K562 (cell line): ENCODE measurements at regions not wholly inside any gene's neighbourhood (a gene's known extent, or its start where the extent isn't known, plus 50 kb on each side); places are given as distances from the start of the nearest gene placed in this dataset.

ENCODE experiments used
- ATAC-seq: fragments of 200-7000 bp; cut with Tn5 transposase; 3 replicates; pipeline ENCODE4 v1.9.1; 2020; ENCODE audit warnings: moderate library complexity
- BruUV-seq: library from RNA; stranded (reverse); fragments of 400-500 nt; replicated peaks from 2 replicates; lab custom pipeline; 2021; lab: Mats Ljungman, UMichigan
- CTCF ChIA-PET: fragments of 300-600 bp; formaldehyde crosslinking; extraction: SDS; loops from one replicate; lab custom pipeline; 2021; ENCODE audit warnings: low intra/inter-chr PET ratio; lab: Yijun Ruan, JAX
- POLR2A ChIA-PET: fragments of 300-600, 350-650 bp; sonication (Branson Sonifier 250); formaldehyde crosslinking; extraction: SDS; loops from one replicate; lab custom pipeline; 2021; ENCODE audit warnings: antibody characterized with exemption, inconsistent platforms; lab: Yijun Ruan, JAX
- DNase-seq, 4 experiments: peaks; one replicate each; pipeline versions ENCODE4 v3.0.0 to v3.0.0-alpha.2; 2011 to 2018; ENCODE audit warnings: low spot score in 3 of 4, mixed read lengths in 3 of 4; ENCODE audit errors: extremely low read depth in 1 of 4
- FAIRE-seq: peaks from 2 replicates; lab custom pipeline; 2011; peaks lifted over from hg19 to GRCh38; lab: Jason Lieb, UNC
- H2AFZ ChIP-seq: 2 replicates; pipeline ENCODE4 v1.6.0; 2011; ENCODE audit warnings: low read depth, low read length, control low read depth, inconsistent platforms
- H3K27ac ChIP-seq: fragments of 200-600 bp; 3 replicates; pipeline ENCODE4 v1.8.0; 2011; ENCODE audit warnings: low read depth, mild to moderate bottlenecking, control low read depth, inconsistent platforms, low read length, moderate library complexity, mixed read lengths; ENCODE audit errors: extremely low read depth
- H3K27me3 ChIP-seq, 2 experiments: fragments of 300-600 bp in 1 of 2; 2 replicates in 1 of 2; 3 replicates in 1 of 2; pipeline versions ENCODE4 v1.6.0 to v1.8.0; 2011; ENCODE audit warnings: inconsistent platforms in 2 of 2, low read length in 2 of 2, mild to moderate bottlenecking in 1 of 2, mixed read lengths in 1 of 2, moderate library complexity in 1 of 2; ENCODE audit not compliant: control insufficient read depth in 2 of 2, insufficient read depth in 2 of 2
- H3K36me3 ChIP-seq: fragments of 300-600 bp; 3 replicates; pipeline ENCODE4 v1.8.0; 2011; ENCODE audit warnings: mild to moderate bottlenecking, low read length, inconsistent platforms; ENCODE audit not compliant: control insufficient read depth, insufficient read depth
- H3K4me1 ChIP-seq, 2 experiments: fragments of 200-600 bp in 1 of 2; replicated peaks in 1 of 2; 2 replicates in 1 of 2; 3 replicates in 1 of 2; pipeline versions ENCODE4 v1.5.1 to v1.8.0; 2011; ENCODE audit warnings: inconsistent platforms in 2 of 2, low read length in 2 of 2, mild to moderate bottlenecking in 1 of 2, mixed read lengths in 1 of 2, moderate library complexity in 1 of 2; ENCODE audit not compliant: control insufficient read depth in 2 of 2, insufficient read depth in 2 of 2
- H3K4me2 ChIP-seq: 2 replicates; pipeline ENCODE4 v1.6.1; 2011; ENCODE audit warnings: low read length, control low read depth, inconsistent platforms, mixed read lengths; ENCODE audit not compliant: insufficient read depth
- H3K4me3 ChIP-seq: fragments of 200-600 bp; sonication (generic), shearing (Covaris generic); 2 replicates; pipeline ENCODE4 v1.5.1; 2016; ENCODE audit warnings: control low read depth, inconsistent platforms
- H3K79me2 ChIP-seq: fragments of 200-600 bp; 3 replicates; pipeline ENCODE4 v1.8.0; 2011; ENCODE audit warnings: low read length, inconsistent platforms; ENCODE audit not compliant: control insufficient read depth, insufficient read depth
- H3K9ac ChIP-seq, 2 experiments: 2 replicates each; pipeline versions ENCODE4 v1.6.0 to v1.6.1; 2011; ENCODE audit warnings: low read depth in 2 of 2, low read length in 2 of 2, control low read depth in 1 of 2, inconsistent platforms in 1 of 2, mild to moderate bottlenecking in 1 of 2, mixed read lengths in 1 of 2; ENCODE audit not compliant: insufficient read depth in 1 of 2
- H3K9me1 ChIP-seq: one replicate; pipeline ENCODE4 v1.6.0; 2011; ENCODE audit warnings: inconsistent platforms, mild to moderate bottlenecking, low read length, moderate library complexity; ENCODE audit not compliant: control insufficient read depth, insufficient read depth
- H3K9me3 ChIP-seq: replicated peaks from 2 replicates; pipeline ENCODE4 v1.5.1; 2011; ENCODE audit warnings: low read depth, low read length, inconsistent platforms; ENCODE audit not compliant: control insufficient read depth, insufficient read depth
- H4K20me1 ChIP-seq: replicated peaks from 2 replicates; pipeline ENCODE4 v1.6.1; 2011; ENCODE audit warnings: low read length, inconsistent platforms, mixed read lengths; ENCODE audit not compliant: control insufficient read depth, insufficient read depth
- BRD4 ChIP-seq: fragments of 200-600 bp; sonication (generic); IDR thresholded peaks from 2 replicates; pipeline ENCODE4 v1.6.1; 2017; ENCODE audit warnings: inconsistent platforms
- CTBP1 ChIP-seq: fragments of 450-650 bp; IDR thresholded peaks from 2 replicates; pipeline ENCODE4 v1.6.1; 2016; ENCODE audit warnings: borderline replicate concordance
- NRF1 ChIP-seq, 2 experiments: fragments of 450-650 bp; IDR thresholded peaks in 1 of 2; conservative IDR thresholded peaks in 1 of 2; 2 replicates each; pipeline ENCODE4 v1.6.1; 2014; ENCODE audit warnings: mild to moderate bottlenecking in 2 of 2
- NUFIP1 ChIP-seq: fragments of 450-650 bp; IDR thresholded peaks from 2 replicates; pipeline ENCODE4 v1.6.1; 2018; ENCODE audit not compliant: partially characterized antibody
- POLR2AphosphoS5 ChIP-seq: IDR thresholded peaks from 2 replicates; pipeline ENCODE4 v1.6.1; 2011; ENCODE audit warnings: mild to moderate bottlenecking, low read depth, low read length, moderate library complexity; ENCODE audit not compliant: control insufficient read depth, insufficient read depth
- SMC3 ChIP-seq: conservative IDR thresholded peaks from 2 replicates; pipeline ENCODE4 v1.6.1; 2011; ENCODE audit warnings: low read depth, low read length, improper control_type of control experiment; ENCODE audit not compliant: insufficient read depth
- TBL1XR1 ChIP-seq, 2 experiments: IDR thresholded peaks; 2 replicates each; pipeline ENCODE4 v1.6.1; 2012; ENCODE audit warnings: improper control_type of control experiment in 2 of 2, low read length in 2 of 2, mild to moderate bottlenecking in 1 of 2
- TBP ChIP-seq: optimal IDR thresholded peaks from 2 replicates; pipeline ENCODE3; 2011; ENCODE audit warnings: low read depth, low read length, improper control_type of control experiment
- TOE1 ChIP-seq, 2 experiments: fragments of 450-650 bp in 1 of 2; sonication (generic) in 1 of 2; formaldehyde crosslinking in 1 of 2; IDR thresholded peaks; 2 replicates each; pipeline versions ENCODE4 v1.7.1 to v1.8.0; 2016 to 2022; ENCODE audit warnings: borderline replicate concordance in 2 of 2, mild to moderate bottlenecking in 2 of 2, antibody characterized with exemption in 1 of 2, inconsistent platforms in 1 of 2, low read depth in 1 of 2, missing genetic modification reagents in 1 of 2, moderate library complexity in 1 of 2
- ZNF134 ChIP-seq: fragments of 250-450 bp; sonication (Bioruptor Pico); conservative IDR thresholded peaks from 2 replicates; pipeline ENCODE4 v1.4.0; 2020
- ZNF384 ChIP-seq: IDR thresholded peaks from 2 replicates; pipeline ENCODE4 v1.6.1; 2012; ENCODE audit warnings: low read depth, low read length, improper control_type of control experiment
- ZNF431 ChIP-seq: sonication (generic); formaldehyde crosslinking; IDR thresholded peaks from 2 replicates; pipeline ENCODE4 v1.8.0; 2022; ENCODE audit warnings: mild to moderate bottlenecking, missing genetic modification reagents
- ZNF766 ChIP-seq: fragments of 200-800 bp; sonication (Bioruptor generic); conservative IDR thresholded peaks from 2 replicates; pipeline ENCODE4 v1.6.1; 2016; ENCODE audit warnings: missing genetic modification characterization, missing compliant biosample characterization
- ZNF780A ChIP-seq: fragments of 250-450 bp; sonication (Bioruptor Pico); IDR thresholded peaks from 2 replicates; pipeline ENCODE4 v1.5.0; 2021; ENCODE audit warnings: mild to moderate bottlenecking
- WGBS: fragments of 100-300 bp; shearing (Covaris generic); methylation state at CpG from one replicate; pipeline ENCODE4 v1.1.6; 2016; ENCODE audit warnings: low coverage, mixed read lengths; ENCODE audit not compliant: insufficient coverage; ENCODE audit errors: missing lambda C conversion rate; 5-methylcytosine and 5-hydroxymethylcytosine counted together
- in situ Hi-C: fragments of 300-500 bp; cut with MboI; formaldehyde crosslinking; loops from 4 replicates; pipeline ENCODE4 v1.15.0; 2018; ENCODE audit warnings: inconsistent platforms, mixed read lengths
- intact Hi-C: fragments of 100-400 bp; cut with micrococcal nuclease; formaldehyde crosslinking; loops from 2 replicates; pipeline ENCODE4 v1.14.2; 2022
- TF ChIP-seq, protein P1 (sequence below), 2 experiments: IDR thresholded peaks in 1 of 2; conservative IDR thresholded peaks in 1 of 2; 2 replicates each; pipeline ENCODE4 v1.6.1; 2016; ENCODE audit warnings: low read depth in 2 of 2, mild to moderate bottlenecking in 1 of 2, missing compliant biosample characterization in 1 of 2, missing genetic modification characterization in 1 of 2, moderate library complexity in 1 of 2
- TF ChIP-seq, protein P2 (sequence below): fragments of 250-450 bp; sonication (Bioruptor Pico); IDR thresholded peaks from 2 replicates; pipeline ENCODE4 v1.9.0; 2021; ENCODE audit warnings: mild to moderate bottlenecking, inconsistent platforms
- TF ChIP-seq, protein P3 (sequence below): fragments of 250-450 bp; sonication (Bioruptor Pico); IDR thresholded peaks from 2 replicates; pipeline ENCODE4 v1.8.0; 2022; ENCODE audit warnings: moderate library complexity, mild to moderate bottlenecking, inconsistent platforms

DNA sequence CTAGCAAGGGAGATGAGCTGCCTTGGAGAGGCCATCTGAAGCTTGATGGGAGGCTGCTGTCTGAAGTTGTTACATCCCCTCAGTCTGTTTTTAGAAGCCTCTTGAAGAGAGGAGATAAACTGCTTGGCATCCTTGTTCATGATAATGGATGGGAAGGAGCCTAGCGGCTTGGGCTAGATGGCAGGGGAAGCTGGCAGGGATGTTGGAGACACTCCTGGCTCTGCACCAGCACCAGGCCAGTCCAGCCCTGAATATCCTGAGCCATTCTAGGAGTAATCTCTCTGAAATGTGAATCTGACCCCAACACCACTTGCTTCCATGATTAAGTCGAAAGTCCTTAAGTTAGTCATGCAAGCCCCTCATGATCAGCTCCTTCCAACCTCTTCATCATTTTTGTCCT lies 310.5 kb downstream of the NSG2 start:
- no peak overlapping the region for H3K4me3 ChIP-seq
- intact Hi-C loops = no loop called here
- H3K27me3 ChIP-seq = peaks cover 0 to 2% of the 10 kb centered on the region in 2 experiments; a peak in 1 of 5 replicates
- H3K36me3 ChIP-seq = no peaks in the 10 kb centered on the region
- POLR2A ChIA-PET = interaction anchor here (0.6 kb wide), 2 partner anchors 10 to 13 kb away, joined by 3 read pairs; no protein-coding TSS in a partner anchor
- no peak for TF ChIP-seq SMC3
- TF ChIP-seq, protein P1, sequence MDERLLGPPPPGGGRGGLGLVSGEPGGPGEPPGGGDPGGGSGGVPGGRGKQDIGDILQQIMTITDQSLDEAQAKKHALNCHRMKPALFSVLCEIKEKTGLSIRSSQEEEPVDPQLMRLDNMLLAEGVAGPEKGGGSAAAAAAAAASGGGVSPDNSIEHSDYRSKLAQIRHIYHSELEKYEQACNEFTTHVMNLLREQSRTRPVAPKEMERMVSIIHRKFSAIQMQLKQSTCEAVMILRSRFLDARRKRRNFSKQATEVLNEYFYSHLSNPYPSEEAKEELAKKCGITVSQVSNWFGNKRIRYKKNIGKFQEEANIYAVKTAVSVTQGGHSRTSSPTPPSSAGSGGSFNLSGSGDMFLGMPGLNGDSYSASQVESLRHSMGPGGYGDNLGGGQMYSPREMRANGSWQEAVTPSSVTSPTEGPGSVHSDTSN (CRISPR knock-in tag; IDR thresholded peaks at IDR 0.05; ENCODE audit: low read depth) = no peak
- TF ChIP-seq, protein P1 (tag; conservative IDR thresholded peaks at IDR 0.05; ENCODE audit: low read depth) = no peak
- TF ChIP-seq, protein P2, sequence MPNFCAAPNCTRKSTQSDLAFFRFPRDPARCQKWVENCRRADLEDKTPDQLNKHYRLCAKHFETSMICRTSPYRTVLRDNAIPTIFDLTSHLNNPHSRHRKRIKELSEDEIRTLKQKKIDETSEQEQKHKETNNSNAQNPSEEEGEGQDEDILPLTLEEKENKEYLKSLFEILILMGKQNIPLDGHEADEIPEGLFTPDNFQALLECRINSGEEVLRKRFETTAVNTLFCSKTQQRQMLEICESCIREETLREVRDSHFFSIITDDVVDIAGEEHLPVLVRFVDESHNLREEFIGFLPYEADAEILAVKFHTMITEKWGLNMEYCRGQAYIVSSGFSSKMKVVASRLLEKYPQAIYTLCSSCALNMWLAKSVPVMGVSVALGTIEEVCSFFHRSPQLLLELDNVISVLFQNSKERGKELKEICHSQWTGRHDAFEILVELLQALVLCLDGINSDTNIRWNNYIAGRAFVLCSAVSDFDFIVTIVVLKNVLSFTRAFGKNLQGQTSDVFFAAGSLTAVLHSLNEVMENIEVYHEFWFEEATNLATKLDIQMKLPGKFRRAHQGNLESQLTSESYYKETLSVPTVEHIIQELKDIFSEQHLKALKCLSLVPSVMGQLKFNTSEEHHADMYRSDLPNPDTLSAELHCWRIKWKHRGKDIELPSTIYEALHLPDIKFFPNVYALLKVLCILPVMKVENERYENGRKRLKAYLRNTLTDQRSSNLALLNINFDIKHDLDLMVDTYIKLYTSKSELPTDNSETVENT (CRISPR knock-in tag) = no peak
- no peak for TF ChIP-seq NUFIP1
- no peak for TF ChIP-seq ZNF780A (CRISPR knock-in tag)
- TF ChIP-seq POLR2AphosphoS5 = no peak
- TF ChIP-seq, protein P3, sequence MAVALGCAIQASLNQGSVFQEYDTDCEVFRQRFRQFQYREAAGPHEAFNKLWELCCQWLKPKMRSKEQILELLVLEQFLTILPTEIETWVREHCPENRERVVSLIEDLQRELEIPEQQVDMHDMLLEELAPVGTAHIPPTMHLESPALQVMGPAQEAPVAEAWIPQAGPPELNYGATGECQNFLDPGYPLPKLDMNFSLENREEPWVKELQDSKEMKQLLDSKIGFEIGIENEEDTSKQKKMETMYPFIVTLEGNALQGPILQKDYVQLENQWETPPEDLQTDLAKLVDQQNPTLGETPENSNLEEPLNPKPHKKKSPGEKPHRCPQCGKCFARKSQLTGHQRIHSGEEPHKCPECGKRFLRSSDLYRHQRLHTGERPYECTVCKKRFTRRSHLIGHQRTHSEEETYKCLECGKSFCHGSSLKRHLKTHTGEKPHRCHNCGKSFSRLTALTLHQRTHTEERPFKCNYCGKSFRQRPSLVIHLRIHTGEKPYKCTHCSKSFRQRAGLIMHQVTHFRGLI (CRISPR knock-in tag) = no peak
- TF ChIP-seq TBL1XR1 (IDR thresholded peaks at IDR 0.05; ENCODE audit: low read length in 2 of 2) = no peak
- TF ChIP-seq ZNF134 = no peak
- TF ChIP-seq TBP = no peak
- TF ChIP-seq ZNF766 (CRISPR knock-in tag) = no peak
- TF ChIP-seq ZNF431 (CRISPR knock-in tag) = no peak
- TF ChIP-seq CTBP1 = no peak
- no peak for TF ChIP-seq NRF1 (conservative IDR thresholded peaks at IDR 0.05 in 1 of 2, IDR thresholded peaks at IDR 0.05 in 1 of 2)
- no peak for TF ChIP-seq BRD4
- TF ChIP-seq ZNF384 = no peak
- no peak for TF ChIP-seq TOE1 (IDR thresholded peaks at IDR 0.05; ENCODE audit: borderline replicate concordance)
- no peak for TF ChIP-seq TOE1 (CRISPR knock-in tag; IDR thresholded peaks at IDR 0.05; ENCODE audit: borderline replicate concordance, low read depth)
- TF ChIP-seq, all 486 proteins: peak for 0
- no peak overlapping the region for H3K4me2 ChIP-seq
- no peaks in the 10 kb centered on the region for H3K79me2 ChIP-seq
- CTCF ChIA-PET = no interaction called here
- H3K9ac ChIP-seq = no peak overlapping the region
- no peak for DNase-seq
- FAIRE-seq = no peak
- H3K9me1 ChIP-seq = no peaks in the 10 kb centered on the region
- no peaks in the 10 kb centered on the region for H3K9me3 ChIP-seq
- H3K27ac ChIP-seq = no peak overlapping the region
- in situ Hi-C loops = no loop called here
- H4K20me1 ChIP-seq = no peaks in the 10 kb centered on the region
- no peak for ATAC-seq
- no peaks in the 10 kb centered on the region; a peak in 1 of 5 replicates for H3K4me1 ChIP-seq
- H2AFZ ChIP-seq = no peak overlapping the region
- no TSS peak for BruUV-seq
- WGBS = 0% methylated on average over 2 of the region's 2 CpGs
